ENCODE measurements at regions not wholly inside any gene's neighbourhood (a gene's known extent, or its start where the extent isn't known, plus 50 kb on each side); places are given as distances from the start of the nearest gene placed in this dataset.

DNA sequence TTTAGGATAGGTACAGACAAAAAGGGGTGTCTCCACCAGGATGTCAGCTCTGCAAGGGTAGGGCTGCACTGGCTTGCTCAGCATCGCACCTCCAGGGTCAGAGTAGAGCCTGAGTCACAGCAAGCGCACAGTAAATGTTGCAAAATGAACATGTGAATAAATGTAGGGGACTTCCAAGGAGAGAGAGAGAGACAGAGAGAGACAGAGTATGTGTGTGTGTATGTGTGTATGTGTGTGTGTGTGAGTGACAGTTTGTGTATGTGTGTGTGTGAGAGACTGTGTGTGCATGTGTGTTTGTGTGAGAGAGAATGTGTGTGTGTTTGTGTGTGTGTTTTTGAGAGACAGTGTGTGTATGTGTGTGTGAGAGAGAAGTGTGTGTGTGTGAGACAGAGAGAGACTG lies 163.3 kb downstream of the RPS24 start:
- no peak for TF ChIP-seq ELF4 (IDR thresholded peaks at IDR 0.05)
- TF ChIP-seq L3MBTL2 (conservative IDR thresholded peaks at IDR 0.05): no peak
- TF ChIP-seq HDGF (IDR thresholded peaks at IDR 0.05; ENCODE audit: borderline replicate concordance): no peak
- no peak for TF ChIP-seq BHLHE40 (IDR thresholded peaks at IDR 0.05; ENCODE audit: borderline replicate concordance)
- no peak for TF ChIP-seq SUZ12 (IDR thresholded peaks at IDR 0.05)
- no peak for TF ChIP-seq LEF1 (IDR thresholded peaks at IDR 0.05; ENCODE audit: borderline replicate concordance)
- no peak for TF ChIP-seq SP1 (IDR thresholded peaks at IDR 0.05)
- no peak for TF ChIP-seq FOXA1 (IDR thresholded peaks at IDR 0.05)
- TF ChIP-seq TARDBP (IDR thresholded peaks at IDR 0.05): no peak
- TF ChIP-seq FOXM1 (IDR thresholded peaks at IDR 0.05; ENCODE audit: borderline replicate concordance): no peak
- TF ChIP-seq ARNT (IDR thresholded peaks at IDR 0.05): no peak
- no peak for TF ChIP-seq FOXK2 (IDR thresholded peaks at IDR 0.05)
- no peak for TF ChIP-seq CTBP1 (IDR thresholded peaks at IDR 0.05; ENCODE audit: borderline replicate concordance)

All from HEK293T (cell line).